Keratinocyte (primary cell): ENCODE measurements at regions not wholly inside any gene's neighbourhood (a gene's known extent, or its start where the extent isn't known, plus 50 kb on each side); places are given as distances from the start of the nearest gene placed in this dataset.

Experiments
- DNase-seq: peaks from one replicate; pipeline ENCODE4 v3.0.0-alpha.2; 2011; ENCODE audit warnings: low read depth, missing footprints, low spot score
- FAIRE-seq: peaks from 2 replicates; lab custom pipeline; 2011; peaks lifted over from hg19 to GRCh38; lab: Jason Lieb, UNC
- H2AFZ ChIP-seq: 2 replicates; pipeline ENCODE4 v1.6.0; 2012; ENCODE audit warnings: low read length, control low read depth, inconsistent platforms; ENCODE audit not compliant: control insufficient read depth
- H3K27ac ChIP-seq: 2 replicates; pipeline ENCODE4 v1.5.1; 2011; ENCODE audit warnings: low read length; ENCODE audit not compliant: control insufficient read depth, insufficient read depth
- H3K27me3 ChIP-seq: 3 replicates; pipeline ENCODE4 v1.6.0; 2011; ENCODE audit warnings: low read length; ENCODE audit not compliant: control insufficient read depth, insufficient read depth; ENCODE audit errors: extremely low read depth
- H3K36me3 ChIP-seq, 2 experiments: 2 replicates in 1 of 2; 3 replicates in 1 of 2; pipeline ENCODE4 v1.5.1; 2011; ENCODE audit warnings: low read length in 2 of 2, mild to moderate bottlenecking in 1 of 2; ENCODE audit not compliant: control insufficient read depth in 2 of 2, insufficient read depth in 2 of 2; ENCODE audit errors: extremely low read depth in 1 of 2
- H3K4me1 ChIP-seq: 3 replicates; pipeline ENCODE4 v1.5.1; 2011; ENCODE audit warnings: low read length; ENCODE audit not compliant: control insufficient read depth, insufficient read depth; ENCODE audit errors: extremely low read depth
- H3K4me2 ChIP-seq: 3 replicates; pipeline ENCODE4 v1.6.0; 2011; ENCODE audit warnings: low read depth, low read length; ENCODE audit not compliant: control insufficient read depth, insufficient read depth; ENCODE audit errors: extremely low read depth
- H3K4me3 ChIP-seq, 3 experiments: fragments of 200-600 bp in 1 of 3; sonication (generic) in 1 of 3; 2 replicates in 2 of 3; 3 replicates in 1 of 3; pipeline ENCODE4 v1.5.1; 2011 to 2016; ENCODE audit warnings: low read length in 3 of 3, mild to moderate bottlenecking in 3 of 3, control low read depth in 2 of 3, inconsistent platforms in 1 of 3, low read depth in 1 of 3, mixed read lengths in 1 of 3, mixed run types in 1 of 3, moderate library complexity in 1 of 3; ENCODE audit not compliant: control insufficient read depth in 2 of 3, insufficient read depth in 2 of 3; ENCODE audit errors: extremely low read depth in 1 of 3
- H3K79me2 ChIP-seq: 2 replicates; pipeline ENCODE4 v1.6.0; 2012; ENCODE audit warnings: low read length; ENCODE audit not compliant: control insufficient read depth, insufficient read depth
- H3K9ac ChIP-seq: 3 replicates; pipeline ENCODE4 v1.6.0; 2011; ENCODE audit warnings: low read length; ENCODE audit not compliant: control insufficient read depth, insufficient read depth; ENCODE audit errors: extremely low read depth
- H3K9me1 ChIP-seq: 3 replicates; pipeline ENCODE4 v1.6.0; 2011; ENCODE audit warnings: low read length; ENCODE audit not compliant: control insufficient read depth, insufficient read depth; ENCODE audit errors: extremely low read depth
- H3K9me3 ChIP-seq: 2 replicates; pipeline ENCODE4 v1.5.1; 2012; ENCODE audit warnings: low read depth, low read length; ENCODE audit not compliant: control insufficient read depth
- H4K20me1 ChIP-seq: 3 replicates; pipeline ENCODE4 v1.6.0; 2011; ENCODE audit warnings: low read length; ENCODE audit not compliant: control insufficient read depth, insufficient read depth; ENCODE audit errors: extremely low read depth
- EZH2 ChIP-seq: IDR thresholded peaks from one replicate; pipeline ENCODE4 v1.6.1; 2012; ENCODE audit warnings: inconsistent platforms, mild to moderate bottlenecking, low read length, moderate library complexity
- dilution Hi-C: fragments of 300-500 bp; cut with MboI; formaldehyde crosslinking; loops from one replicate; pipeline ENCODE4 v1.7.0; 2020; ENCODE audit warnings: low sequenced_read_pairs; ENCODE audit not compliant: extremely low pct_ligation_motif_present
- TF ChIP-seq, protein P1 (sequence below), 3 experiments: IDR thresholded peaks in 1 of 3; conservative IDR thresholded peaks in 1 of 3; optimal IDR thresholded peaks in 1 of 3; 2 replicates in 2 of 3; 3 replicates in 1 of 3; pipeline versions ENCODE3 to v1.5.1; 2011; ENCODE audit warnings: low read length in 3 of 3, mild to moderate bottlenecking in 3 of 3, moderate library complexity in 2 of 3, control low read depth in 1 of 3, inconsistent platforms in 1 of 3; ENCODE audit not compliant: insufficient read depth in 2 of 3; ENCODE audit errors: extremely low read depth in 1 of 3

DNA sequence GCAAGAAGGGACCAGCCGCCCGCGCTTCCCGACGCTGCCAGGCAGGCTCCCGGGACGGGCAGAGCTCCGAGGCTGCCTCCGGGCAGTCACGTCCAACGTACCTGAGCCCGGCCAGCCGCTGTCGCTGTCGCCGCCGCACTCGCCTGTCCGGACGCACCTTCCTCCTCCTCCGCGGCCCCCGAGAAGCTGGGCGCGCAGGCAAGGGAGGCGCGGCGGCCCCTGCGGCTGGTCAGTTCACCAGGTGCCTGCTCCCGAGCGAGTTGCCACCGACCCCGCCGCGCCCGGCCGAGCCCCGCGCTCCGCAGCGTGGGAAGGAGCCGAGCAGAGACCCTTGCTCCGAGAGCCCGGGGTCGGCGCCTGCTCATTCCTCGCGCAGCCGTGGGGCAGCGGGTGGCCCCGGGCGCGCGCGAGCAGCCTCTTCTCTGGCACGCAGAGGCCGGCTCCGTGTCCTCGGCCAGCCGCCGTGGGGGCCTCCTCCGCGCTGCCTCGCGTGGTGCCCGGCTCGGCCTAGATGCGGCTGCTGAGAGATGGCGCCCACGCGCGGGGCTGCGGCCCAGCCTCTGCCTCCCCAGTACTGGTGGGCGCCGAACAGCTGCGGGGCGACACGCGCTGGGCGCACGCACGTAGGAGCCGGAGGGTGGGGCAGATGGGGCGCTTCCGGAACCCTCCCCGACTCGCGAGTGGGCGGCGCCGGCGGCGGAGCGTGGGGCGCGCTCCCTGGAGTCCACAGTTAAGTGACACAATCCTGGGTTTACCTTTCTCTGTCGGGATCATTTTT is 419.4 kb downstream of the UQCRFS1 start:
- no peak for FAIRE-seq
- no peaks in the 10 kb centered on the region for H3K79me2 ChIP-seq
- no peak for DNase-seq
- H3K9ac ChIP-seq = no peak overlapping the region
- H3K4me1 ChIP-seq = no peaks in the 10 kb centered on the region
- no peak overlapping the region for H3K4me2 ChIP-seq
- H3K27ac ChIP-seq = no peak overlapping the region
- TF ChIP-seq, protein P1, sequence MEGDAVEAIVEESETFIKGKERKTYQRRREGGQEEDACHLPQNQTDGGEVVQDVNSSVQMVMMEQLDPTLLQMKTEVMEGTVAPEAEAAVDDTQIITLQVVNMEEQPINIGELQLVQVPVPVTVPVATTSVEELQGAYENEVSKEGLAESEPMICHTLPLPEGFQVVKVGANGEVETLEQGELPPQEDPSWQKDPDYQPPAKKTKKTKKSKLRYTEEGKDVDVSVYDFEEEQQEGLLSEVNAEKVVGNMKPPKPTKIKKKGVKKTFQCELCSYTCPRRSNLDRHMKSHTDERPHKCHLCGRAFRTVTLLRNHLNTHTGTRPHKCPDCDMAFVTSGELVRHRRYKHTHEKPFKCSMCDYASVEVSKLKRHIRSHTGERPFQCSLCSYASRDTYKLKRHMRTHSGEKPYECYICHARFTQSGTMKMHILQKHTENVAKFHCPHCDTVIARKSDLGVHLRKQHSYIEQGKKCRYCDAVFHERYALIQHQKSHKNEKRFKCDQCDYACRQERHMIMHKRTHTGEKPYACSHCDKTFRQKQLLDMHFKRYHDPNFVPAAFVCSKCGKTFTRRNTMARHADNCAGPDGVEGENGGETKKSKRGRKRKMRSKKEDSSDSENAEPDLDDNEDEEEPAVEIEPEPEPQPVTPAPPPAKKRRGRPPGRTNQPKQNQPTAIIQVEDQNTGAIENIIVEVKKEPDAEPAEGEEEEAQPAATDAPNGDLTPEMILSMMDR (optimal IDR thresholded peaks at IDR 0.05 in 1 of 3, IDR thresholded peaks at IDR 0.05 in 1 of 3, conservative IDR thresholded peaks at IDR 0.05 in 1 of 3; ENCODE audit: extremely low read depth in 1 of 3, insufficient read depth in 2 of 3, low read length in 3 of 3) = no peak
- no peak for TF ChIP-seq EZH2
- peaks cover 2% of the 10 kb centered on the region for H3K9me3 ChIP-seq
- H3K4me3 ChIP-seq = no peak overlapping the region
- no peaks in the 10 kb centered on the region for H3K27me3 ChIP-seq
- H4K20me1 ChIP-seq = no peaks in the 10 kb centered on the region
- no peak overlapping the region for H2AFZ ChIP-seq
- no peaks in the 10 kb centered on the region for H3K36me3 ChIP-seq
- no peaks in the 10 kb centered on the region for H3K9me1 ChIP-seq
- dilution Hi-C loops = no loop called here

DNA sequence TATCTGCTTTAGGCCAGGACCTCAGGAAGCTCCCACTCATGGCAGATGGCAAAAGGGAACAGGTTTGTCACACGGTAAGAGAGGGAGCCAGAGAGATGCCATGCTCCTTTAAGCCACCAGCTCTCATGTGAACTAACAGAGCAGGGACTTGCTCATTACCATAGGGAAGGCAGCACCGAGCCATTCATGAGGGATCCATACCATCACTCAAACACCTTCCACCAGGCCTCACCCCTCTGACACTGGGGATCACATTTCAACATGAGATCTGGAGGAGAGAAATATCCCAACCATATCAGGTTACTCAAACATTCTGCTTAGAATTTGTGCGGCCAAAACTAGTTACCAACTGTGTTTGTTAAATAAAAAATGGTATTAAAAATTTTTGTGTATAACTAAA is 427.0 kb downstream of the UQCRFS1 start:
- DNase-seq (no peak), FAIRE-seq (no peak)
- peaks cover 5% of the 10 kb centered on the region for H3K9me3 ChIP-seq
- no peaks in the 10 kb centered on the region for H3K4me1 ChIP-seq
- H3K27me3 ChIP-seq = no peaks in the 10 kb centered on the region
- no peak overlapping the region for H3K9ac ChIP-seq
- no peak overlapping the region for H2AFZ ChIP-seq
- dilution Hi-C loops = no loop called here
- H3K36me3 ChIP-seq = no peaks in the 10 kb centered on the region
- H3K4me2 ChIP-seq = no peak overlapping the region
- no peaks in the 10 kb centered on the region for H3K79me2 ChIP-seq
- H3K9me1 ChIP-seq = no peaks in the 10 kb centered on the region
- no peak overlapping the region for H3K4me3 ChIP-seq
- H3K27ac ChIP-seq = no peak overlapping the region
- TF ChIP-seq, protein P1 (optimal IDR thresholded peaks at IDR 0.05 in 1 of 3, IDR thresholded peaks at IDR 0.05 in 1 of 3, conservative IDR thresholded peaks at IDR 0.05 in 1 of 3; ENCODE audit: extremely low read depth in 1 of 3, insufficient read depth in 2 of 3, low read length in 3 of 3) = no peak
- no peak for TF ChIP-seq EZH2
- H4K20me1 ChIP-seq = no peaks in the 10 kb centered on the region
